ENCODE measurements at regions not wholly inside any gene's neighbourhood (a gene's known extent, or its start where the extent isn't known, plus 50 kb on each side); places are given as distances from the start of the nearest gene placed in this dataset.

DNA sequence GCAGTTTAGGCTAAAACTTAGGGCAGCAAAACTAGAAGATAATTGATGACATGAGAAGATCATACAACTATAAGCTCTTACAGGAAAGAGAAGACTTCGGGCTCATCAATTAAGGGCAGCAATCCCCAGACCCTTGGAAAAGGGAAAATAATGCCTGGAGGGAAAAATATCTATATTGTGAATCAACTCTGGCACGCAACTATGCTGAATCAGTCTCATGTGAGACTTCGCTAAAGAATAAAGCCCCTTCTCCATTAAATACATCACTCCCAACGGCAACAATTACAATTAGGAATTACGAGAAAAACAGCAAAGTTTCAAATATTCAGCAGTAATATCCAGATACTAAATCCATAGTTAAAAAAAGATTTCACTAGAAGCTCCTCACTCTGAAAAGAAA, 2016.8 kb upstream of the IGFBP7 start:
- Histone ChIP-seq H4K20me1 (replicated peaks; ENCODE audit: insufficient read depth) (no peaks in the 10 kb centered on the region), H3K36me3 (ENCODE audit: insufficient read depth) (no peaks in the 10 kb centered on the region), H3K4me2 (no peak overlapping the region), H3K79me2 (replicated peaks; ENCODE audit: insufficient read depth) (no peaks in the 10 kb centered on the region), H3K4me1 (ENCODE audit: insufficient read depth) (no peaks in the 10 kb centered on the region), H2AFZ (no peak overlapping the region), H3K9me2 (ENCODE audit: insufficient read depth) (no peaks in the 10 kb centered on the region), H3K4me3 (no peak overlapping the region), H3K27me3 (ENCODE audit: insufficient read depth) (no peaks in the 10 kb centered on the region), H3K27ac (ENCODE audit: low read depth) (no peak overlapping the region), H3F3A (replicated peaks; ENCODE audit: low read depth) (no peaks in the 10 kb centered on the region)
- H3K4me1 Mint-ChIP-seq, result peaks cover 6% of the 10 kb centered on the region
- H3K9me3 Mint-ChIP-seq, result no peaks in the 10 kb centered on the region
- no peaks in the 10 kb centered on the region for H3K36me3 Mint-ChIP-seq (ENCODE audit: low read depth)
- TF ChIP-seq CREB1 (CRISPR knock-in tag; IDR thresholded peaks at IDR 0.05; ENCODE audit: low read depth) (no peak), STAT1 (IDR thresholded peaks at IDR 0.05; ENCODE audit: unreplicated experiment) (no peak), JUNB (IDR thresholded peaks at IDR 0.05; ENCODE audit: unreplicated experiment) (no peak), ETS1 (IDR thresholded peaks at IDR 0.05) (no peak), EZH2 (IDR thresholded peaks at IDR 0.05; ENCODE audit: low read depth, unreplicated experiment) (no peak), EZH2phosphoT487 (IDR thresholded peaks at IDR 0.05; ENCODE audit: unreplicated experiment) (no peak), ZNF331 (CRISPR knock-in tag; IDR thresholded peaks at IDR 0.05; ENCODE audit: low read depth) (no peak)
- TF ChIP-seq, protein P1, sequence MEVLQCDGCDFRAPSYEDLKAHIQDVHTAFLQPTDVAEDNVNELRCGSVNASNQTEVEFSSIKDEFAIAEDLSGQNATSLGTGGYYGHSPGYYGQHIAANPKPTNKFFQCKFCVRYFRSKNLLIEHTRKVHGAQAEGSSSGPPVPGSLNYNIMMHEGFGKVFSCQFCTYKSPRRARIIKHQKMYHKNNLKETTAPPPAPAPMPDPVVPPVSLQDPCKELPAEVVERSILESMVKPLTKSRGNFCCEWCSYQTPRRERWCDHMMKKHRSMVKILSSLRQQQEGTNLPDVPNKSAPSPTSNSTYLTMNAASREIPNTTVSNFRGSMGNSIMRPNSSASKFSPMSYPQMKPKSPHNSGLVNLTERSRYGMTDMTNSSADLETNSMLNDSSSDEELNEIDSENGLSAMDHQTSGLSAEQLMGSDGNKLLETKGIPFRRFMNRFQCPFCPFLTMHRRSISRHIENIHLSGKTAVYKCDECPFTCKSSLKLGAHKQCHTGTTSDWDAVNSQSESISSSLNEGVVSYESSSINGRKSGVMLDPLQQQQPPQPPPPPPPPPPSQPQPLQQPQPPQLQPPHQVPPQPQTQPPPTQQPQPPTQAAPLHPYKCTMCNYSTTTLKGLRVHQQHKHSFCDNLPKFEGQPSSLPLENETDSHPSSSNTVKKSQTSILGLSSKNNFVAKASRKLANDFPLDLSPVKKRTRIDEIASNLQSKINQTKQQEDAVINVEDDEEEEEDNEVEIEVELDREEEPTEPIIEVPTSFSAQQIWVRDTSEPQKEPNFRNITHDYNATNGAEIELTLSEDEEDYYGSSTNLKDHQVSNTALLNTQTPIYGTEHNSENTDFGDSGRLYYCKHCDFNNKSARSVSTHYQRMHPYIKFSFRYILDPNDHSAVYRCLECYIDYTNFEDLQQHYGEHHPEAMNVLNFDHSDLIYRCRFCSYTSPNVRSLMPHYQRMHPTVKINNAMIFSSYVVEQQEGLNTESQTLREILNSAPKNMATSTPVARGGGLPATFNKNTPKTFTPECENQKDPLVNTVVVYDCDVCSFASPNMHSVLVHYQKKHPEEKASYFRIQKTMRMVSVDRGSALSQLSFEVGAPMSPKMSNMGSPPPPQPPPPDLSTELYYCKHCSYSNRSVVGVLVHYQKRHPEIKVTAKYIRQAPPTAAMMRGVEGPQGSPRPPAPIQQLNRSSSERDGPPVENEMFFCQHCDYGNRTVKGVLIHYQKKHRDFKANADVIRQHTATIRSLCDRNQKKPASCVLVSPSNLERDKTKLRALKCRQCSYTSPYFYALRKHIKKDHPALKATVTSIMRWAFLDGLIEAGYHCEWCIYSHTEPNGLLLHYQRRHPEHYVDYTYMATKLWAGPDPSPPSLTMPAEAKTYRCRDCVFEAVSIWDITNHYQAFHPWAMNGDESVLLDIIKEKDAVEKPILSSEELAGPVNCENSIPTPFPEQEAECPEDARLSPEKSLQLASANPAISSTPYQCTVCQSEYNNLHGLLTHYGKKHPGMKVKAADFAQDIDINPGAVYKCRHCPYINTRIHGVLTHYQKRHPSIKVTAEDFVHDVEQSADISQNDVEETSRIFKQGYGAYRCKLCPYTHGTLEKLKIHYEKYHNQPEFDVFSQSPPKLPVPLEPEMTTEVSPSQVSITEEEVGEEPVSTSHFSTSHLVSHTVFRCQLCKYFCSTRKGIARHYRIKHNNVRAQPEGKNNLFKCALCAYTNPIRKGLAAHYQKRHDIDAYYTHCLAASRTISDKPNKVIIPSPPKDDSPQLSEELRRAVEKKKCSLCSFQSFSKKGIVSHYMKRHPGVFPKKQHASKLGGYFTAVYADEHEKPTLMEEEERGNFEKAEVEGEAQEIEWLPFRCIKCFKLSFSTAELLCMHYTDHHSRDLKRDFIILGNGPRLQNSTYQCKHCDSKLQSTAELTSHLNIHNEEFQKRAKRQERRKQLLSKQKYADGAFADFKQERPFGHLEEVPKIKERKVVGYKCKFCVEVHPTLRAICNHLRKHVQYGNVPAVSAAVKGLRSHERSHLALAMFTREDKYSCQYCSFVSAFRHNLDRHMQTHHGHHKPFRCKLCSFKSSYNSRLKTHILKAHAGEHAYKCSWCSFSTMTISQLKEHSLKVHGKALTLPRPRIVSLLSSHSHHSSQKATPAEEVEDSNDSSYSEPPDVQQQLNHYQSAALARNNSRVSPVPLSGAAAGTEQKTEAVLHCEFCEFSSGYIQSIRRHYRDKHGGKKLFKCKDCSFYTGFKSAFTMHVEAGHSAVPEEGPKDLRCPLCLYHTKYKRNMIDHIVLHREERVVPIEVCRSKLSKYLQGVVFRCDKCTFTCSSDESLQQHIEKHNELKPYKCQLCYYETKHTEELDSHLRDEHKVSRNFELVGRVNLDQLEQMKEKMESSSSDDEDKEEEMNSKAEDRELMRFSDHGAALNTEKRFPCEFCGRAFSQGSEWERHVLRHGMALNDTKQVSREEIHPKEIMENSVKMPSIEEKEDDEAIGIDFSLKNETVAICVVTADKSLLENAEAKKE (CRISPR knock-in tag; IDR thresholded peaks at IDR 0.05), result no peak
- TF ChIP-seq, protein P2, sequence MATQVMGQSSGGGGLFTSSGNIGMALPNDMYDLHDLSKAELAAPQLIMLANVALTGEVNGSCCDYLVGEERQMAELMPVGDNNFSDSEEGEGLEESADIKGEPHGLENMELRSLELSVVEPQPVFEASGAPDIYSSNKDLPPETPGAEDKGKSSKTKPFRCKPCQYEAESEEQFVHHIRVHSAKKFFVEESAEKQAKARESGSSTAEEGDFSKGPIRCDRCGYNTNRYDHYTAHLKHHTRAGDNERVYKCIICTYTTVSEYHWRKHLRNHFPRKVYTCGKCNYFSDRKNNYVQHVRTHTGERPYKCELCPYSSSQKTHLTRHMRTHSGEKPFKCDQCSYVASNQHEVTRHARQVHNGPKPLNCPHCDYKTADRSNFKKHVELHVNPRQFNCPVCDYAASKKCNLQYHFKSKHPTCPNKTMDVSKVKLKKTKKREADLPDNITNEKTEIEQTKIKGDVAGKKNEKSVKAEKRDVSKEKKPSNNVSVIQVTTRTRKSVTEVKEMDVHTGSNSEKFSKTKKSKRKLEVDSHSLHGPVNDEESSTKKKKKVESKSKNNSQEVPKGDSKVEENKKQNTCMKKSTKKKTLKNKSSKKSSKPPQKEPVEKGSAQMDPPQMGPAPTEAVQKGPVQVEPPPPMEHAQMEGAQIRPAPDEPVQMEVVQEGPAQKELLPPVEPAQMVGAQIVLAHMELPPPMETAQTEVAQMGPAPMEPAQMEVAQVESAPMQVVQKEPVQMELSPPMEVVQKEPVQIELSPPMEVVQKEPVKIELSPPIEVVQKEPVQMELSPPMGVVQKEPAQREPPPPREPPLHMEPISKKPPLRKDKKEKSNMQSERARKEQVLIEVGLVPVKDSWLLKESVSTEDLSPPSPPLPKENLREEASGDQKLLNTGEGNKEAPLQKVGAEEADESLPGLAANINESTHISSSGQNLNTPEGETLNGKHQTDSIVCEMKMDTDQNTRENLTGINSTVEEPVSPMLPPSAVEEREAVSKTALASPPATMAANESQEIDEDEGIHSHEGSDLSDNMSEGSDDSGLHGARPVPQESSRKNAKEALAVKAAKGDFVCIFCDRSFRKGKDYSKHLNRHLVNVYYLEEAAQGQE (IDR thresholded peaks at IDR 0.05; ENCODE audit: unreplicated experiment), result no peak
- DNase-seq (ENCODE audit: low spot score) (no peak), ATAC-seq (no peak)
- H3K27me3 Mint-ChIP-seq (ENCODE audit: insufficient read depth, low read depth, poor library complexity), result no peaks in the 10 kb centered on the region
- no peak overlapping the region for H3K4me3 Mint-ChIP-seq
- H3K27ac Mint-ChIP-seq, result no peak overlapping the region
